G401 (cell line): ENCODE measurements at regions not wholly inside any gene's neighbourhood (a gene's known extent, or its start where the extent isn't known, plus 50 kb on each side); places are given as distances from the start of the nearest gene placed in this dataset.
A peak's percentile ranks its signal among the peaks of the same experiment; 100 is the strongest.

Experiments used
- DNase-seq: peaks from one replicate; pipeline ENCODE4 v3.0.0-alpha.2; 2015; ENCODE audit warnings: low spot score
- in situ Hi-C: cut with HindIII; loops from 2 replicates; pipeline ENCODE4 v1.10.0; 2016; ENCODE audit warnings: low sequenced_read_pairs, mixed read lengths

GRCh38 chr19:29318581-29318980 is 105.6 kb upstream of the UQCRFS1 start:
- in situ Hi-C loops = no loop called here
- DNase-seq = peak; percentile 67

GRCh38 chr19:29320086-29320485 is 107.1 kb upstream of the UQCRFS1 start:
- no peak for DNase-seq
- in situ Hi-C loops = no loop called here

- DNase-seq = no peak
- in situ Hi-C loops = no loop called here
Measured at GRCh38 chr19:29320618-29321017, 107.7 kb upstream of the UQCRFS1 start.

GRCh38 chr19:29321116-29321515 is 108.2 kb upstream of the UQCRFS1 start:
- DNase-seq = no peak
- in situ Hi-C loops = no loop called here

- no peak for DNase-seq
- in situ Hi-C loops = no loop called here
Measured at GRCh38 chr19:29323021-29323430, 110.1 kb upstream of the UQCRFS1 start.

GRCh38 chr19:29323440-29324290 is 110.7 kb upstream of the UQCRFS1 start:
- in situ Hi-C loops = no loop called here
- no peak for DNase-seq

- in situ Hi-C loops = no loop called here
- DNase-seq = no peak
Measured at GRCh38 chr19:29324291-29324680, 111.3 kb upstream of the UQCRFS1 start.

GRCh38 chr19:29324717-29325116 is 111.8 kb upstream of the UQCRFS1 start:
- in situ Hi-C loops = no loop called here

GRCh38 chr19:29325241-29325975 is 112.5 kb upstream of the UQCRFS1 start:
- in situ Hi-C loops = no loop called here
- DNase-seq = no peak

More at GRCh38 chr19:29324717-29325116, 111.8 kb upstream of the UQCRFS1 start:
- no peak for DNase-seq

GRCh38 chr19:29326351-29326750 is 113.4 kb upstream of the UQCRFS1 start:
- in situ Hi-C loops = no loop called here

GRCh38 chr19:29326849-29327840 is 114.2 kb upstream of the UQCRFS1 start:
- no peak for DNase-seq

More at GRCh38 chr19:29326351-29326750, 113.4 kb upstream of the UQCRFS1 start:
- DNase-seq = no peak

GRCh38 chr19:29328586-29328985 is 115.6 kb upstream of the UQCRFS1 start:
- in situ Hi-C loops = no loop called here

More at GRCh38 chr19:29326849-29327840, 114.2 kb upstream of the UQCRFS1 start:
- in situ Hi-C loops = no loop called here

GRCh38 chr19:29329460-29330134 is 116.6 kb upstream of the UQCRFS1 start:
- no peak for DNase-seq
- in situ Hi-C loops = no loop called here

More at GRCh38 chr19:29328586-29328985, 115.6 kb upstream of the UQCRFS1 start:
- DNase-seq = no peak

GRCh38 chr19:29336425-29336824 is 123.5 kb upstream of the UQCRFS1 start:
- DNase-seq = no peak
- in situ Hi-C loops = no loop called here

GRCh38 chr19:29337029-29337428 is 124.1 kb upstream of the UQCRFS1 start:
- in situ Hi-C loops = no loop called here
- DNase-seq = no peak

GRCh38 chr19:29338480-29338879 is 125.5 kb upstream of the UQCRFS1 start:
- in situ Hi-C loops = no loop called here

GRCh38 chr19:29342721-29343120 is 129.8 kb upstream of the UQCRFS1 start:
- no peak for DNase-seq
- in situ Hi-C loops = no loop called here

More at GRCh38 chr19:29338480-29338879, 125.5 kb upstream of the UQCRFS1 start:
- DNase-seq = no peak

- no peak for DNase-seq
- in situ Hi-C loops = no loop called here
Measured at GRCh38 chr19:29364224-29364726, 151.3 kb upstream of the UQCRFS1 start.
